ENCODE measurements at regions not wholly inside any gene's neighbourhood (a gene's known extent, or its start where the extent isn't known, plus 50 kb on each side); places are given as distances from the start of the nearest gene placed in this dataset.

- Histone ChIP-seq H4K8ac (ENCODE audit: extremely low read depth, insufficient read depth, low read length) (no peak overlapping the region), H3K23me2 (ENCODE audit: low read depth, low read length) (no peaks in the 10 kb centered on the region), H3K4ac (replicated peaks; ENCODE audit: insufficient read length, low read depth, low read length) (no peak overlapping the region), H2BK12ac (ENCODE audit: low read depth, low read length) (no peak overlapping the region), H3K79me1 (ENCODE audit: low read depth, low read length) (no peaks in the 10 kb centered on the region), H2BK120ac (replicated peaks; ENCODE audit: low read depth, low read length) (no peak overlapping the region), H3K27me3 (replicated peaks in 1 of 4; ENCODE audit: control insufficient read depth in 3 of 4, extremely low read depth in 1 of 4, insufficient read depth in 3 of 4, low read length in 3 of 4) (no peaks in the 10 kb centered on the region), H4K5ac (ENCODE audit: insufficient read length, low read depth, low read length) (no peak overlapping the region), H2BK20ac (ENCODE audit: low read length) (no peak overlapping the region), H3K23ac (ENCODE audit: insufficient read length) (no peak overlapping the region), H3K4me2 (ENCODE audit: insufficient read depth in 1 of 2, low read depth in 2 of 2, low read length in 2 of 2) (no peak overlapping the region), H2BK5ac (ENCODE audit: low read depth, low read length) (no peak overlapping the region), H3K56ac (replicated peaks; ENCODE audit: insufficient read length, low read depth, low read length) (no peak overlapping the region), H3K4me1 (replicated peaks in 1 of 4; ENCODE audit: control insufficient read depth in 3 of 4, insufficient read depth in 4 of 4, low read length in 3 of 4) (no peaks in the 10 kb centered on the region), H3K14ac (ENCODE audit: insufficient read length) (no peak overlapping the region), H2AK5ac (ENCODE audit: low read depth, low read length) (no peak overlapping the region), H2AFZ (ENCODE audit: low read length) (no peak overlapping the region), H4K91ac (replicated peaks; ENCODE audit: insufficient read length, low read length) (no peak overlapping the region), H3K27ac (ENCODE audit: low read depth, low read length) (no peak overlapping the region), H3K4me3 (ENCODE audit: extremely low read depth in 1 of 4, insufficient read depth in 2 of 4, low read depth in 3 of 4, low read length in 4 of 4) (no peak overlapping the region), H4K20me1 (replicated peaks in 1 of 2; ENCODE audit: control insufficient read depth in 1 of 2, insufficient read depth in 2 of 2, low read length in 2 of 2) (no peaks in the 10 kb centered on the region), H3K9me3 (ENCODE audit: insufficient read depth in 2 of 2, low read depth in 1 of 2, low read length in 1 of 2) (peaks cover 23 to 30% of the 10 kb centered on the region in 2 experiments; a peak in 3 of 4 replicates), H3K79me2 (ENCODE audit: control insufficient read depth in 1 of 2, insufficient read depth in 2 of 2, low read length in 2 of 2) (no peaks in the 10 kb centered on the region), H3K36me3 (ENCODE audit: control insufficient read depth in 2 of 4, insufficient read depth in 4 of 4, low read length in 3 of 4) (no peaks in the 10 kb centered on the region), H3K18ac (ENCODE audit: extremely low read depth, low read length) (no peak overlapping the region), H2BK15ac (ENCODE audit: low read length) (no peak overlapping the region), H3K9ac (replicated peaks in 1 of 4; ENCODE audit: extremely low read depth in 1 of 4, low read depth in 3 of 4, low read length in 3 of 4) (no peak overlapping the region)
- 87% methylated on average over 2 of the region's 2 CpGs; no CpG with 5 or more reads in 1 of the 2 experiments for WGBS, 2 experiments (ENCODE audit: extremely low coverage in 1 of 2, insufficient coverage in 1 of 2, insufficient read length in 1 of 2, insufficient replicate concordance in 2 of 2, low coverage in 1 of 2, low lambda C conversion rate in 2 of 2, missing lambda C conversion rate in 1 of 2)
- DNase-seq (ENCODE audit: low read depth in 1 of 2, low spot score in 2 of 2) = no peak
- ChIA-PET CTCF (ENCODE audit: partially characterized antibody) (no interaction called here), POLR2A (ENCODE audit: partially characterized antibody) (no interaction called here)
- no peak for FAIRE-seq
- TF ChIP-seq POLR2AphosphoS5 (IDR thresholded peaks at IDR 0.05; ENCODE audit: low read depth, low read length) = no peak
Measured at GRCh38 chr21:24617819-24618218, 989.5 kb downstream of the MRPL39 start.
